ENCODE measurements at regions not wholly inside any gene's neighbourhood (a gene's known extent, or its start where the extent isn't known, plus 50 kb on each side); places are given as distances from the start of the nearest gene placed in this dataset.
A peak's percentile ranks its signal among the peaks of the same experiment; 100 is the strongest.

DNA sequence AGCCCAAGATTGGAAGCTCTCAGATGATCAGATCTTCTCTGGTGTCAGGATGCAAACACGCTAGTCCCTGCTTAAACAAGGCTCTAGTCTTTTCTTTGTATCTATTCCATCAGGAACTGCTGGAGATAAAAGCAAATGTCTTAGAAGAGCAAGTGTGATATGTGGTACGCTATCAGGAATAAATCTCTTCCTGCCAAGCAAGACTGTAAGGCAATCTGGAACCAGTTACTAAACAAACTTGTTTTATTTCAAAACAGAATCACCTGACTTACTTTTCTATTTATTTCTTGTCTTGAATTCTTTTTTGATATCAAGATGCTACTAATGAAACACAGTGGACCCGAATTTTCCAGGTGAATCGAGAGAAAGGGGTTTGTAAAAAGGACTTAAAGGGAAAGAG lies 139.9 kb upstream of the ZNF644 start:
- TF ChIP-seq, protein P1, sequence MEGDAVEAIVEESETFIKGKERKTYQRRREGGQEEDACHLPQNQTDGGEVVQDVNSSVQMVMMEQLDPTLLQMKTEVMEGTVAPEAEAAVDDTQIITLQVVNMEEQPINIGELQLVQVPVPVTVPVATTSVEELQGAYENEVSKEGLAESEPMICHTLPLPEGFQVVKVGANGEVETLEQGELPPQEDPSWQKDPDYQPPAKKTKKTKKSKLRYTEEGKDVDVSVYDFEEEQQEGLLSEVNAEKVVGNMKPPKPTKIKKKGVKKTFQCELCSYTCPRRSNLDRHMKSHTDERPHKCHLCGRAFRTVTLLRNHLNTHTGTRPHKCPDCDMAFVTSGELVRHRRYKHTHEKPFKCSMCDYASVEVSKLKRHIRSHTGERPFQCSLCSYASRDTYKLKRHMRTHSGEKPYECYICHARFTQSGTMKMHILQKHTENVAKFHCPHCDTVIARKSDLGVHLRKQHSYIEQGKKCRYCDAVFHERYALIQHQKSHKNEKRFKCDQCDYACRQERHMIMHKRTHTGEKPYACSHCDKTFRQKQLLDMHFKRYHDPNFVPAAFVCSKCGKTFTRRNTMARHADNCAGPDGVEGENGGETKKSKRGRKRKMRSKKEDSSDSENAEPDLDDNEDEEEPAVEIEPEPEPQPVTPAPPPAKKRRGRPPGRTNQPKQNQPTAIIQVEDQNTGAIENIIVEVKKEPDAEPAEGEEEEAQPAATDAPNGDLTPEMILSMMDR (IDR thresholded peaks at IDR 0.05), result no peak
- no peak overlapping the region for H3K4me3 ChIP-seq
- intact Hi-C loops (cut with DNase I, micrococcal nuclease), result no loop called here

DNA sequence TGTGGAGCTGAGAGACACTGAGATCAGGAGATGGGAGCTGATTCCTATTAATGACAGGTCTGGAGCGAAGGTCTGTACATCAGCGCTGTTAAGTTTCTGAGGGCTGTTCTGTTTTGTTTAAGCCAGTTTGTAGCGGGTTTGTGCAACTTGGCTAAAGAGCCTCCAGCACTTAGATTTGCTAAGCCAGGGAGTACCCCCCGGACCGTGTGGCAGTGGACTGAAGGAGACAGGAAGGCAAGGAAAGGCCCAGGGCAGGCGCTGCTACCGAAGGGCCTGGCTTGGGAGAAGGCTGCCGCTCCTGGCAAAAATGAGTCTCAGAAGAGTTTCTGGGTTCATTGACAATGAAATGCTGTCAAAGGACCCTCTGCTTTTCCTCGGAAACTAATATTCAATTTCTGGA lies 139.3 kb upstream of the ZNF644 start:
- TF ChIP-seq, protein P1 (IDR thresholded peaks at IDR 0.05), result no peak
- Histone ChIP-seq H3K4me1 (ENCODE audit: low read depth) (no peaks in the 10 kb centered on the region), H3K36me3 (ENCODE audit: low read depth) (no peaks in the 10 kb centered on the region), H3K4me3 (no peak overlapping the region), H3K9me3 (no peaks in the 10 kb centered on the region)
- DNase-seq (no peak), ATAC-seq (no peak)
- intact Hi-C loops (cut with DNase I, micrococcal nuclease), result no loop called here

More for the DNA sequence above, 139.9 kb upstream of the ZNF644 start:
- ATAC-seq (no peak), DNase-seq (no peak)
- H3K4me1 ChIP-seq (ENCODE audit: low read depth), result no peaks in the 10 kb centered on the region
- H3K36me3 ChIP-seq (ENCODE audit: low read depth), result no peaks in the 10 kb centered on the region
- H3K9me3 ChIP-seq, result no peaks in the 10 kb centered on the region

DNA sequence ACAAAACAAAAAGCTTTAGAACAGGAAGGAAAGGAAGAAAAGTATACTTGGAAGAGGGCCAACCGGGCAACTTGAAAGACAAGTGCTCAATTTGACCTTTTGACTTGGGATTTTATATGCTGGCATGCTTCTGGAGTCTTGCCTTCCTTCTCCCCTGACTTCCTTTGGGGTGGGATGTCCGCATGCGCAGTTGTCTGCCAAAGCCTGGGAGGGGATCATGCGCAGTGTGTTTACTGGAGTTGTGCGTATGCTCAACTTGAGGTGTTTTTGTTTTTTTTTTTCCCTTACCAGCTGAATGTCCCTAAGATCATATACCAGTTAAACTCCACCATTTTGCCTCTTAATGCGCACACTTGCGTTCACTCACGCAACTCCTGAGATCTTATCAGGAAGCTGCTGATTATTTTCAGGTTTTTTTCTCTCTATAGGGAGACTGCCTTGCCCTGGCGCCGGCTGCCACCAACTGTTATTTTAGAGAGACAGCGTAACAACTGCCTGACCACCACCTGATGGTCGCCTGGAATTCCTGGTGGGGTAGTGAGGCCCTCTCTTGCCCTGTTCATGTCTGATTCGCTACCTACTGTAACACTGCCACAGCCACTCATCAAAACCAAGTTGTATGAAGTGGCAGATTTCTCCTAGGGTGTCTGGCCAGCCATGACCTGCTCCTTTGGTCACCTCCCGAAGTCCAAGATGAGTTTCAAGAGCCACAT lies 138.7 kb upstream of the ZNF644 start:
- H3K4me3 ChIP-seq, result no peak overlapping the region
- no peaks in the 10 kb centered on the region for H3K36me3 ChIP-seq (ENCODE audit: low read depth)
- no peaks in the 10 kb centered on the region for H3K4me1 ChIP-seq (ENCODE audit: low read depth)
- no peaks in the 10 kb centered on the region for H3K9me3 ChIP-seq
- TF ChIP-seq, protein P1 (IDR thresholded peaks at IDR 0.05), result no peak
- intact Hi-C loops (cut with DNase I, micrococcal nuclease), result no loop called here
- ATAC-seq (no peak), DNase-seq (peak in 2 of 3 donors; percentile 21 to 68)

DNA sequence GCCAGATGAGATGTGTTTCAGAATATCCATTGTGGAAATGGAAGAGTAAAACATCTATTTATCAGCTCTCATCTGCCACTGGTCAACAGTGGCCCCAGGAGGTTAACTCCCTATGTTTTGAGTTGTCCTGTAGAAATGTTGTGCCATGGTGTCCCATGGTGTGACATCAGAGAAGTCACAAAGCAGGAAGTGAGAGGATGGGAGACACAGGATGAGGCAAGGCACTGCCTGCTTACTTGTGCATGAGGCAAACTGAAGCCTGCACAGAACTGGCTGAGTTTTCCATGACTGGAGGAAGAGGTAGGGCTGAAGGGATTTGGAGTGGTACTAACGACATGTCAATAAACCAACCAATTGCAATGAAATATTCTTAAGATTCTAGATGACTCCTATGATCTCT lies 131.5 kb upstream of the ZNF644 start:
- TF ChIP-seq, protein P1 (IDR thresholded peaks at IDR 0.05), result no peak
- Histone ChIP-seq H3K4me3 (no peak overlapping the region), H3K36me3 (ENCODE audit: low read depth) (no peaks in the 10 kb centered on the region), H3K4me1 (ENCODE audit: low read depth) (peaks cover 6% of the 10 kb centered on the region), H3K9me3 (no peaks in the 10 kb centered on the region)
- ATAC-seq (no peak), DNase-seq (no peak)
- intact Hi-C loops (cut with DNase I, micrococcal nuclease), result no loop called here

DNA sequence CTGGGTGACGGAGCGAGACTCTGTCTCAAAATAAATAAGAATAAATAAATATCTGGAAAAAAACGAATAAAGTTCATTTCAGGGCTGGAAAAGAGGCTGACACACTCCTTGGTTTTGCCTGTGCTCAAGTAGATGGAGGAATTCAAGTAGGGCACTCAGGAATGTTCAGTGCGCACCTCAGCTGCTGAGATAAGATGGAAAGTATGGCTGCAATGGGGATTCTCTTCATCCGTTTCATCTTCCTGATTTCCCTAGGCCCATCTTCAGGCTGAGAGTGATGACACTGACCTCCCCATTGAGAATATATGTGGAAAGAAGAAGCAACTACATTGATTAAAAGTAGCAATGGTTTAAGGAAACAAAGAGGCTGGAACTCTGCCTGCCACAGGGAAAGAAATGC lies 130.5 kb upstream of the ZNF644 start:
- ATAC-seq, result no peak
- no peak for DNase-seq
- no peaks in the 10 kb centered on the region for H3K36me3 ChIP-seq (ENCODE audit: low read depth)
- TF ChIP-seq, protein P1 (IDR thresholded peaks at IDR 0.05), result no peak
- intact Hi-C loops (cut with DNase I, micrococcal nuclease), result no loop called here
- H3K4me3 ChIP-seq, result no peak overlapping the region
- H3K4me1 ChIP-seq (ENCODE audit: low read depth), result peaks cover 7% of the 10 kb centered on the region
- no peaks in the 10 kb centered on the region for H3K9me3 ChIP-seq

DNA sequence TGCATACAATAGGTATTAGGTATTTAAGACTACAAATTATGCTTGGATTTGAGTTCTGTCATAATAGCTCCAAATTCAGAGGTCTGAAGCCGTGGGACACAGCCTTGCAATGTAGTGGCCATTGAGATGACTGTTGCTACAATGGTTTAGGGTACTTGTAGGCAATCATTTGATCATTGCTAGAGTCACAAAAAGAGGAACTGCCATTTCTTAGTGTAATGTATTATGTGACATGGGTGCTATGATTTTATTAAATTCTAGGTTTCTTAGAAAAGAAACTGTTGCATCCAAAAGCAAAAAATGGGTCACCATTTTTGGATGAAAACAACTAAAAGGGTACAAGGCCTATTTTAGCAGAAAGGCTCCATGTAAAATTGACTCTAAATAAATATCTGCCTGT lies 129.9 kb upstream of the ZNF644 start:
- no peak for DNase-seq
- H3K4me1 ChIP-seq (ENCODE audit: low read depth), result peaks cover 7% of the 10 kb centered on the region
- intact Hi-C loops (cut with DNase I, micrococcal nuclease), result no loop called here
- no peak for ATAC-seq
- H3K36me3 ChIP-seq (ENCODE audit: low read depth), result no peaks in the 10 kb centered on the region
- no peaks in the 10 kb centered on the region for H3K9me3 ChIP-seq
- H3K4me3 ChIP-seq, result no peak overlapping the region
- TF ChIP-seq, protein P1 (IDR thresholded peaks at IDR 0.05), result no peak
